HFF-Myc (cell line): ENCODE measurements at regions not wholly inside any gene's neighbourhood (a gene's known extent, or its start where the extent isn't known, plus 50 kb on each side); places are given as distances from the start of the nearest gene placed in this dataset.
A peak's percentile ranks its signal among the peaks of the same experiment; 100 is the strongest.

Experiments used
- DNase-seq: peaks from one replicate; pipeline ENCODE4 v3.0.0-alpha.2; 2011; ENCODE audit warnings: low read depth; ENCODE audit errors: extremely low read depth
- H3K4me3 ChIP-seq: replicated peaks from 2 replicates; pipeline ENCODE4 v1.5.1; 2011; ENCODE audit warnings: low read depth, mild to moderate bottlenecking, control low read depth, low read length
- CTCF ChIP-seq: IDR thresholded peaks from 2 replicates; pipeline ENCODE4 v1.5.1; 2012; ENCODE audit warnings: mild to moderate bottlenecking, low read depth, low read length, control low read depth; ENCODE audit errors: missing control alignments

DNA sequence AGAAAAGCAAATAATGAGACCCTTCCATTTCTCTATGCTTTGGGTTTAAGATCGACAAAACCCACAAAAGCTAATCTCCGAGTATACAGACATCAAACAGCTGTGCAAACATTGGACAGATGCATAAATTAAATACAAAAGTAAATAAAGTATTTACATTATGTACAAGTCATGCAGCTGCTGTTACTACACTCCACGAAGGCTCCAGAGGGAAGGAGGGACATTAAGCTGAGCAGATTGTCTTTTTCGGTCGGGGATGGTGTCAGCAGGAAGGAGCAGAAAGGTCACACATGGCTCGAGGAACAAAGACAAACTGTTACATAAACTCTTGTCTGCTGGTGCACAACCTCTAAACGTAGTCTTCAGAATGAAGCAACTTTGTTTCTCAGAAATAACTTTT is 88.8 kb upstream of the BARX2 start:
- H3K4me3 ChIP-seq, result no peak overlapping the region
- no peak for TF ChIP-seq CTCF
- no peak for DNase-seq

- no peak overlapping the region for H3K4me3 ChIP-seq
- DNase-seq, result no peak
- no peak for TF ChIP-seq CTCF
Observed at GRCh38 chr11:129285402-129285786, 90.3 kb upstream of the BARX2 start.

DNA sequence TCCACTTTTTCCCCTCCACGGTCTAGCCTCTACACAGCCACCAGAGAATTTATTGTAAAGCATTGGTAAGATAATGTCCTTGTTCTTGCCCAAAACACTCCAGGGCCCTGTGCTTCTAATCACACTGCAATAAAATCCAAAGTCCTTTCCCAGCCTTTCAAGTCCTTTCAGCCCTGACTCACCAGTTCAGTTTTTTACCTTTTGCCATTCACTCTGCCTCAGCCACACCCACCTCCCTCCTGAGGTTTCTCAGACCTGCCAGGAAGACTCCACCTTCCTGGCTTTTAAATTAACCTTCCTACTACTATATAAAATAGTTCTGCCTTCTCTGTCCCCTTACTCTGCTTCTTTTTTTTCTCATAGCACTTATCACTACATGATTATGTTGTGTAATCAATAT is 91.0 kb upstream of the ARHGAP32 start:
- DNase-seq, result no peak
- H3K4me3 ChIP-seq, result no peak overlapping the region
- no peak for TF ChIP-seq CTCF

- DNase-seq, result no peak
- H3K4me3 ChIP-seq, result no peak overlapping the region
- no peak for TF ChIP-seq CTCF
Observed at GRCh38 chr11:129282634-129283033, 90.5 kb upstream of the ARHGAP32 start.

GRCh38 chr11:129281471-129282415 is 89.6 kb upstream of the ARHGAP32 start:
- no peak for TF ChIP-seq CTCF
- no peak for DNase-seq
- H3K4me3 ChIP-seq, result no peak overlapping the region

DNA sequence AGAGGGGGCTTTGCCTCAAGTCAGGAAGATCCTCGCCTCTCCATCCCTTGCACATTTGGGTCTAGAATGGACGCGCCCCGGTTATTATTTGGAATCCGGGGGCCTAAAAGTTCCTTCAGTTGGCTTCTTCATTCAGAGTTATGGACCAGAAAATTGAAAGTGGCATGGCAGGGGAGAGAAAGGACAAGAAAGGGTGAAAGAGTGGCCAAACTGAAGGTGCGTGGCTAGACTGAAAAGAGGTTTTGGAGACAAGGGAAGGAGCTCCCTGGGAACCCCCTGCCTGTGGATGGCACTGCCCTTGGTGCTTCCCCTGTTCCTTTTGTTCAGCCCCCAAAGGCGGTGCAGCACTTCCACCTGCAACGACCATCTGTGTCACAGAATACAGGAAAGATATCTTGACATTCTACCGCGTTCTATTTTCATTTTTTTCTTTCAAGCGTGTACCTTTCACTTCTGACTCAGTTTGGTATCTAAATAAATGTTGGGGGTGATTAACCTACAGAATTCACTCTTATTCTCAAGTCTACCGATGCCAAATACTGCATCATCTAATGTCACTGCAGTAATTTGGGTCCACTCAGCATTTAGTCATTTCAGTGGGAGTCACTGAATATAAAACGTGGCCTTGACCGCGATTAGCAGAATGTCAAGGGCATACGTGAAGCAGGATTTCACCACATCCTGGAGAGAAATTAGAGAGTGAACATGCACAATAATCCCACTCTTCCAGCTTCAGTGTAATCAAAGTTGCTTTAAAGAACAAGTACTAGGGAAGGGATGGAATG is 88.1 kb upstream of the ARHGAP32 start:
- peak overlapping the region; percentile 57 for H3K4me3 ChIP-seq
- DNase-seq, result no peak
- TF ChIP-seq CTCF, result no peak
